ENCODE measurements at regions not wholly inside any gene's neighbourhood (a gene's known extent, or its start where the extent isn't known, plus 50 kb on each side); places are given as distances from the start of the nearest gene placed in this dataset.
"Not testable (repeated sequence)": the region's sequence is repeated elsewhere in the genome, so short reads cannot be mapped to it uniquely, and the experiment has no call there.

GRCh38 chr7:15143936-15144335, 241.4 kb upstream of the DGKB start:
- no peaks in the 10 kb centered on the region for H3K4me1 Mint-ChIP-seq
- no peak for TF ChIP-seq CTCF (IDR thresholded peaks at IDR 0.05; ENCODE audit: unreplicated experiment in 3 of 3)
- peaks cover 6% of the 10 kb centered on the region for H3K9me3 Mint-ChIP-seq
- H3K27ac Mint-ChIP-seq: no peak overlapping the region
- H3K27me3 Mint-ChIP-seq (ENCODE audit: low read depth): no peaks in the 10 kb centered on the region
- no peaks in the 10 kb centered on the region for H3K36me3 Mint-ChIP-seq (ENCODE audit: low read depth)
- no peak overlapping the region for H3K4me3 Mint-ChIP-seq

DNA sequence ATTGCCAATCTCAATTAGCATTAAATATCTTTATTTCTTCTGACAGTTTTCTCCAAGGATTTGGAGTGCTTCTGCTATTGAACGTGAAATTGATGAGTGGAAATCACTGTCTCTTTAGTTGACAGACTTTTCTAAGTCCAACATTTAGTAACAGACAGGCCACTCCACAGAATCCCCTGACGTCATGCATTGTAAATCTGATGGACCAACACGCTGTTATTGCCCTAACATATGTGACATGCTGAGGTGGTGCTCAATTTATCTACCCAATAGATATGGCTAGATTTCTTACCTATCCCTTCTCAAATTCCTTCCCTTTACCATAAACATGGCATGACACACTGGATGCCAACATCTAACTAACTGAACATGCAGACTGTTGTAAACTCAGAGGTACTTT, 240.6 kb upstream of the DGKB start:
- TF ChIP-seq CTCF (IDR thresholded peaks at IDR 0.05; ENCODE audit: unreplicated experiment in 3 of 3): no peak
- Mint-ChIP-seq H3K9me3 (peaks cover 4% of the 10 kb centered on the region), H3K27me3 (ENCODE audit: low read depth) (no peaks in the 10 kb centered on the region), H3K36me3 (ENCODE audit: low read depth) (no peaks in the 10 kb centered on the region), H3K27ac (no peak overlapping the region), H3K4me1 (no peaks in the 10 kb centered on the region), H3K4me3 (no peak overlapping the region)

DNA sequence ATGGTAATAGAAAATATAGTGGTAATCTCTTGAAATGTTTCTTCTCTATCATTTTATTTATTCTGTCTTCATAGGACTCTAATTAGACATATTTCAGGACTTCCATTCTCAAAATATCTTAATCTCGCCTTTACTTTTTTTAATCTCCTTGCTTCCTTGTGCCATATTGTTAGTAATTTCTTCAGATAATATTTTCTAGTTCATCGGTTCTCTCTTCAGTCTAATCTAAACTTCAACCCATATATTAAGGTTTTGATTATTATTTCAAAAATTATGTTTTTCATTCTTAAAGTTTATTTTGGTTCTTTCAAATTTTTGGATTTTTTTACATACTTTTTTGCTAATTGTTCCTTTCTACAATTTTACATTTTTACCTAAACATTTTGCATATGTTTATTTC, 237.9 kb upstream of the DGKB start:
- Mint-ChIP-seq H3K4me3 (no peak overlapping the region), H3K27me3 (ENCODE audit: low read depth) (no peaks in the 10 kb centered on the region), H3K27ac (no peak overlapping the region), H3K4me1 (no peaks in the 10 kb centered on the region), H3K36me3 (ENCODE audit: low read depth) (no peaks in the 10 kb centered on the region), H3K9me3 (no peaks in the 10 kb centered on the region)
- TF ChIP-seq CTCF (IDR thresholded peaks at IDR 0.05; ENCODE audit: unreplicated experiment in 3 of 3): no peak

DNA sequence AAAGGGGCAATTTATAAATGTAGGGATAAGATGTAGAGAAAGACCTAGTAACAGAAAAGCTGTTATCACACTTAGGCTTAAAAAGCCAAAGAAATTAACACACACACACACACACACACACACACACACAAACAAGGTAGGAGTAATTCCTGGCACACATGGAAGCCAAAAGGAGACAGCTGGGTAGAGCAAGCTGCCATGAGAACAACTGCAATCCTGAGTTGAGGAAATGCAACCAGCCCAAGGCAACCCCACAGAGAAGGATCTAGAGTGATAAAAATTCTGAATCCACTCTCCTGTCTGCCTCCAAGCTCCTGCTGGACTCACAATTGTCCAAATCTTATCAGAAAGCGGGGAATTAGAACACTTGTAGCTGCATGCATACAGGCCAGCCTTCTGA, 229.1 kb upstream of the DGKB start:
- Mint-ChIP-seq H3K4me3 (no peak overlapping the region), H3K4me1 (no peaks in the 10 kb centered on the region), H3K9me3 (no peaks in the 10 kb centered on the region), H3K36me3 (ENCODE audit: low read depth) (no peaks in the 10 kb centered on the region), H3K27ac (no peak overlapping the region), H3K27me3 (ENCODE audit: low read depth) (no peaks in the 10 kb centered on the region)
- TF ChIP-seq CTCF (IDR thresholded peaks at IDR 0.05; ENCODE audit: unreplicated experiment in 3 of 3): no peak

- TF ChIP-seq CTCF (IDR thresholded peaks at IDR 0.05; ENCODE audit: unreplicated experiment in 3 of 3): no peak
- H3K4me3 Mint-ChIP-seq: no peak overlapping the region
- H3K27me3 Mint-ChIP-seq (ENCODE audit: low read depth): no peaks in the 10 kb centered on the region
- H3K4me1 Mint-ChIP-seq: no peaks in the 10 kb centered on the region
- no peak overlapping the region for H3K27ac Mint-ChIP-seq
- no peaks in the 10 kb centered on the region for H3K36me3 Mint-ChIP-seq (ENCODE audit: low read depth)
- H3K9me3 Mint-ChIP-seq: no peaks in the 10 kb centered on the region
Measured at GRCh38 chr7:15130666-15131541, 228.4 kb upstream of the DGKB start.

DNA sequence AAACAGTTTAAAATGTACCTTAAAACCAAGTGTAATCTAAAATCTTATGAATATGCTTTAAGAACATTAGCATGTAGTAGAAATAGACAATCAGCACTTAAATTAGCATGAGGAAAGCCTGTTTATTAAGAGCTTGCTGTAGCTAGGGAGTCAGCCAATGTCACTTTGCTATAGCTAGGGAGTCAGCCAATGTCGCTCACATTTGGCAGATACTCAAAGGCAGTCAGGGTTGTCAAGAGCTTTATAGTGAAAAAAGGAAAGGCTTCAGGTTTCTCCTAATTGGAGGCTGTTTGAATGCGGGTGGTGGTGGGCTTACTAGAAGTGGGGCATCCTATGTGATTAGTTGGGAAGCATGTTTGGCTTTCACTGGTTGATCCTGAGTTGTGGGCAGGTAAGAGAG, 226.2 kb upstream of the DGKB start:
- no peak overlapping the region for H3K4me3 Mint-ChIP-seq
- no peak overlapping the region for H3K27ac Mint-ChIP-seq
- H3K9me3 Mint-ChIP-seq: no peaks in the 10 kb centered on the region
- H3K4me1 Mint-ChIP-seq: no peaks in the 10 kb centered on the region
- H3K27me3 Mint-ChIP-seq (ENCODE audit: low read depth): no peaks in the 10 kb centered on the region
- no peak for TF ChIP-seq CTCF (IDR thresholded peaks at IDR 0.05; ENCODE audit: unreplicated experiment in 3 of 3)
- no peaks in the 10 kb centered on the region for H3K36me3 Mint-ChIP-seq (ENCODE audit: low read depth)

DNA sequence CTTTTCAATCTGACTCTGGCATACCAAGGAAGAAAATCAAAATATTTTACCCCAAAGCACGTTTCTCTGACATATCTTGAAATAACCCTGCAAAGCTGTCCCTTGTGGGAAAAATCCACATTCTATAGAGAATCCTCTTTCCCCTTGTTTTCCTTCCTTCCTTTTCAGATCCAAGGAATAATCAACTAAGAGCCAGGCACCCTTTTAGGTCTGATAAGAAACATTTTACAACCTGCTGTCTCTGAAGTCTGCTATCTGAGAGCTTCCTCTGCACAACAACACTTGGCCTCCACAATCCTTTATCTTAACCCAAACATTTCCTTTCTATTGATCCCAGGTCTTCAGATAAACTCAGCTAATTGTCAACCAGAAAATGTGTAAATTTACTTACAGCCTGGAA, 224.1 kb upstream of the DGKB start:
- not testable (repeated sequence) for H3K27me3 Mint-ChIP-seq (ENCODE audit: low read depth); H3K36me3 Mint-ChIP-seq (ENCODE audit: low read depth); H3K27ac Mint-ChIP-seq; H3K4me1 Mint-ChIP-seq; H3K4me3 Mint-ChIP-seq; H3K9me3 Mint-ChIP-seq
